HG03442 (cell line): ENCODE measurements at regions not wholly inside any gene's neighbourhood (a gene's known extent, or its start where the extent isn't known, plus 50 kb on each side); places are given as distances from the start of the nearest gene placed in this dataset.

Experiments
- ATAC-seq: cut with Tn5 transposase; IDR thresholded peaks from one replicate; pipeline ENCODE4 v1.9.1; 2021; ENCODE audit warnings: mild to moderate bottlenecking, moderate library complexity; ENCODE audit not compliant: unreplicated experiment

- no peak for ATAC-seq
Measured at GRCh38 chr4:44070843-44071242, 377.8 kb downstream of the KCTD8 start.

DNA sequence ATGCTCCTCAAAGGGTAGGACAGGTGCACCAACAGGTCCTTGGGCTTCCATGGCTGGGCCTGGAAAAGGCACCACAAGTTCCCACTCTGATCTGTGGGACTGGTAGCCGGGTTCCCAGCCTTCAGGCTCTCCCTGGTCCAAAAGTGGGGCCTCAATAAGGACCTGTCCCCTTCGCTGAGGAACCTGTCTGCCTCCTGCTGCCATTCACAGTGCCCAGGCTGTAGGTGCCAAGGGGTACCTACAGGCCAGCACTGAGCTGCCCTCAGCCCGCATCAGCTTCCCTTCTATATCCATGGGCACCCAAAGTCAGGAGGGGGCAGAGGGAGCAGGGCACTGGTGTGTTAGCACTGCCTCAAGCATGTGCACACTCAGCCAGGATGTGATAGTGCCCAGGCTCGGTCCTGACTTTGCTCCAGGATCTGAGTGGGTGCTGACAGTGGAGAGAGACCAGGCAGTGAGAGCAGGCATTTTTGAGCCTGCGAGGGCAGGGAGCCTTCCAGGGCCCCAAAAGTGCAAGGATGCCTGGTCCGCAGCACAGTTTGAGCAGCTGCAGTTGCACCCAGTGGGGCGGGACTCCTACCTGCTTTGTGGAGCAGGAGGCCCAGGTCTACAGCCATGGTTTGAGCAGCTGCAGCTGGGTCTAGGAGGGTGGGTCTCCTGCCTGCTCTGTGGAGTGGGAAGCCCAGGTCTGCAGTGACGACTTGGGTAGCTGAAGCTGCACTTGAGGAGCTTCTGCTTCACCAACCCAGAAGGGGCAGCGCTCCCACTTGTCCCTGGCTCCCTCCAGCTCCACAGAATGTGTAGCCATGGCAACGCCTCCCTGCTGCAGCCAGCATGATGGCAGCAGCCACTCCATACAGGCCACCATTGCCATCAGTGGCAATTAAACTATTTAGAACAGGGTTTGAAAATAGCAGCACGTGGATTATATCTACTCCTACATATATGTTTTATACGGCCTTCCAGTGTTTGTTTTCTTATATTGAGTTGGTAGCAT lies 376.4 kb downstream of the KCTD8 start:
- no peak for ATAC-seq

DNA sequence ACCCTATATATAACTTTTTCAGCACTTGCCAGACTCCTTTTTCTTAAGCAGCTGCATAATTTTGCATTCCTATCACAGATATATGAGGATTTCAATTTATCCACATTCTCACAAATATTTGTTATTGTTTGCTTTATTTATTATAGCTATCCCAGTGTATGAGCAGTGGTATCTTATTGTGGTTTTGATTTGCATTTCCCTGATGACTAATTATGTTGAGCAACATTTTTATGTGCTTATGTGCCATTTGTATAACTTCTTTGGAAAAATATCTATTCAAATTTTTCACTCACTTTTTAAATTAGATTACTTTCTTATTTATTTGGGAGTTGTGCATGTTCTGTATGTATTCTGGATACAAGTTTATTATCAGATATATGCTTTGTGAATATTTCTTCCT lies 361.9 kb downstream of the KCTD8 start:
- ATAC-seq, result no peak

- no peak for ATAC-seq
Measured at GRCh38 chr4:44093390-44093789, 355.2 kb downstream of the KCTD8 start.

- no peak for ATAC-seq
Measured at GRCh38 chr4:44098973-44099372, 349.6 kb downstream of the KCTD8 start.

- ATAC-seq, result no peak
Measured at GRCh38 chr4:44100456-44100855, 348.2 kb downstream of the KCTD8 start.

GRCh38 chr4:44118971-44119680 lies 329.5 kb downstream of the KCTD8 start:
- ATAC-seq, result no peak

DNA sequence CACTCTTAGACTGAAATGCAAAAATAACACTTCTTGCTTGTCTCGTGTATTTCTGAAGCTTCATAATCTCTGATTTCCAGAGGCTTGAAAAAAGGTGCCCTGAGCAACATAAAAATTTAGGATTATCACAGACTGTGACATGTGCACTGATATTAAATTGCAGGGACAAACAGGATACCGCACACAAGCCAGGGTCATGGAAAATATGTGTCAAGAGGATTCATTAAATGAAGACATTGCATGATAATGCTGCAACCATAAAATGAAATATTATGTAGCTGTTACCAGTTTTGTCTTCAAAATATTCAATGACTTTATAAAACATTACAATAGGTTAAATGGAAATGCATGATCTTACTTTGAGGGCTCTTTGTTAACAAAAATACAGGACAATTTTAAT lies 328.0 kb downstream of the KCTD8 start:
- no peak for ATAC-seq

- ATAC-seq, result no peak
Measured at GRCh38 chr4:44121210-44121609, 327.4 kb downstream of the KCTD8 start.
